Activated CD8-positive, alpha-beta T cell treated with anti-CD3 and anti-CD28 coated beads for 36 hours (primary cell): ENCODE measurements at regions not wholly inside any gene's neighbourhood (a gene's known extent, or its start where the extent isn't known, plus 50 kb on each side); places are given as distances from the start of the nearest gene placed in this dataset.

Experiments
- ATAC-seq: fragments of 200-7000 bp; cut with Tn5 transposase; one replicate; pipeline ENCODE4 v1.10.0; 2021; ENCODE audit warnings: mild to moderate bottlenecking, moderate library complexity
- CTCF ChIA-PET: fragments of 350-600 bp; sonication (Branson Sonifier 250); formaldehyde crosslinking; loops from one replicate; lab custom pipeline; 2021; ENCODE audit warnings: antibody characterized with exemption; lab: Charles Lee
- POLR2A ChIA-PET: fragments of 350-600 bp; sonication (Branson Sonifier 250); formaldehyde crosslinking; loops from one replicate; lab custom pipeline; 2021; ENCODE audit warnings: antibody characterized with exemption; lab: Charles Lee
- DNase-seq: peaks from one replicate; pipeline ENCODE4 v3.0.0-alpha.2; 2020
- H3K27ac Mint-ChIP-seq: one replicate; pipeline ENCODE4 v1.8.0; 2021; ENCODE audit warnings: mild to moderate bottlenecking, mixed read lengths
- H3K27me3 Mint-ChIP-seq: one replicate; pipeline ENCODE4 v1.8.0; 2021; ENCODE audit warnings: mixed read lengths
- H3K36me3 Mint-ChIP-seq: one replicate; pipeline ENCODE4 v1.8.0; 2021; ENCODE audit warnings: low read depth, mixed read lengths
- H3K4me1 Mint-ChIP-seq: one replicate; pipeline ENCODE4 v1.8.0; 2021; ENCODE audit warnings: low read depth, mixed read lengths
- H3K4me3 Mint-ChIP-seq: one replicate; pipeline ENCODE4 v1.8.0; 2021; ENCODE audit warnings: mild to moderate bottlenecking, moderate library complexity, mixed read lengths
- H3K9me3 Mint-ChIP-seq: one replicate; pipeline ENCODE4 v1.8.0; 2021; ENCODE audit warnings: mixed read lengths
- intact Hi-C: fragments of 100-400 bp; cut with micrococcal nuclease; formaldehyde crosslinking; loops from one replicate; pipeline ENCODE4 v1.10.0; 2022
- TF ChIP-seq, protein P1 (sequence below): fragments of 200-600 bp; IDR thresholded peaks from one replicate; pipeline ENCODE4 v1.8.0; 2022; ENCODE audit warnings: antibody characterized with exemption, mild to moderate bottlenecking

DNA sequence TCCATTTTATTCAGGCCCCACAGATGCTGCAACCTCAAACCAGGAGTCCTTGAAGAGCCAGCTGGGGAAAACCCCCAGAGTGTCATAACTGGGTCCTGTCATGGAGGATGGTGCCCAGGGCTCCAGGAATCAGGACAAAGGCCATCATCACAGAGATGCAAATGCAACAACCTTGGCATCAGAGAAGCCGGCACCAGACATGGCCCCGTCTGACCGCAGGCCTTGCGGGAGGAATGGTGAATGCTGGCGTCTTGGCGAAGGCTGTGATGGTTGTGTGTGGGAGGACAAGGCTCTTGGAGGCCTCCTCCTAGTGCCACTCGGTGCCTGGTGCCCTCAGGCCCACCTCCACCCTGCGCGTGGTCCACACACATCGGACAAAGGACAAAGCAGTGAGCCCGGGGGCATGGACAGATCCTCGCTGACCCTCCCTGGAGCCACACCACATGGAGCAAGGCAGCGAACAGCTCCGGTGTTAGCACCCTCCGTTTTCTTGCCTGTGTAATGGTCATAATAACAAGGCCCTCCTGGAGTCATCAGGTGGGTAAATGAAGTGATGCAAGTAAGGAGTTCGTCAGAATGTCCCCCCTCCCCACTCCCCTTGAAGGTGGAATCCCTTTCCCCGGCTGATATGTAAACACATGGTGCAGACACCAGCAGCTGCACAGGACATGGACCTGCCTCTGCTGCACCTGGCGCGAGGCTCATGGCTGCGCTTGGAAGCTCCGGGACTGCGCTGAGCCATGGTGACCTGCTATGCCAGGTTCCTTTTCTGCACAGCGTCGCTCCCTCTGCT, 380.7 kb downstream of the IRX2 start:
- ChIA-PET POLR2A (no interaction called here), CTCF (no interaction called here)
- DNase-seq = no peak
- no peak for ATAC-seq
- TF ChIP-seq, protein P1, sequence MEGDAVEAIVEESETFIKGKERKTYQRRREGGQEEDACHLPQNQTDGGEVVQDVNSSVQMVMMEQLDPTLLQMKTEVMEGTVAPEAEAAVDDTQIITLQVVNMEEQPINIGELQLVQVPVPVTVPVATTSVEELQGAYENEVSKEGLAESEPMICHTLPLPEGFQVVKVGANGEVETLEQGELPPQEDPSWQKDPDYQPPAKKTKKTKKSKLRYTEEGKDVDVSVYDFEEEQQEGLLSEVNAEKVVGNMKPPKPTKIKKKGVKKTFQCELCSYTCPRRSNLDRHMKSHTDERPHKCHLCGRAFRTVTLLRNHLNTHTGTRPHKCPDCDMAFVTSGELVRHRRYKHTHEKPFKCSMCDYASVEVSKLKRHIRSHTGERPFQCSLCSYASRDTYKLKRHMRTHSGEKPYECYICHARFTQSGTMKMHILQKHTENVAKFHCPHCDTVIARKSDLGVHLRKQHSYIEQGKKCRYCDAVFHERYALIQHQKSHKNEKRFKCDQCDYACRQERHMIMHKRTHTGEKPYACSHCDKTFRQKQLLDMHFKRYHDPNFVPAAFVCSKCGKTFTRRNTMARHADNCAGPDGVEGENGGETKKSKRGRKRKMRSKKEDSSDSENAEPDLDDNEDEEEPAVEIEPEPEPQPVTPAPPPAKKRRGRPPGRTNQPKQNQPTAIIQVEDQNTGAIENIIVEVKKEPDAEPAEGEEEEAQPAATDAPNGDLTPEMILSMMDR = no peak
- intact Hi-C loops = no loop called here
- Mint-ChIP-seq H3K36me3 (no peaks in the 10 kb centered on the region), H3K27ac (no peak overlapping the region), H3K4me3 (no peak overlapping the region), H3K9me3 (no peaks in the 10 kb centered on the region), H3K4me1 (no peaks in the 10 kb centered on the region), H3K27me3 (no peaks in the 10 kb centered on the region)

DNA sequence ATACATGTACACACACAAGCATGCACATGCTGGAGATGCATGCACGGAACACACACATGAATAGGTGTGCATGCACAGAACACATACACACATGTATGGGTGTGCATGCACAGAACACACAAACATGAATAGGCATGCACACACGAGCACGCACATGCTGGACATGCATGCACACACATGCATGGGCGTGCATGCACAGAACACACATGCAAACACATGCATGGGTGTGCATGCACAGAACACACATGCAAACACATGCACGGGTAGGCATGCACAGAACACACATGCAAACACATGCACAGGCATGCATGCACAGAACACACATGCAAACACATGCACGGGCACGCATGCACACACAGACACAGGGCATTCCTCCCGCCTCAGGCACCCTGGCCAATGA, 382.3 kb downstream of the IRX2 start:
- Mint-ChIP-seq H3K9me3 (no peaks in the 10 kb centered on the region), H3K27me3 (no peaks in the 10 kb centered on the region), H3K4me3 (no peak overlapping the region), H3K27ac (no peak overlapping the region), H3K4me1 (no peaks in the 10 kb centered on the region), H3K36me3 (no peaks in the 10 kb centered on the region)
- CTCF ChIA-PET = no interaction called here
- intact Hi-C loops = no loop called here
- ATAC-seq = no peak
- DNase-seq = no peak
- POLR2A ChIA-PET = no interaction called here
- TF ChIP-seq, protein P1 = no peak

DNA sequence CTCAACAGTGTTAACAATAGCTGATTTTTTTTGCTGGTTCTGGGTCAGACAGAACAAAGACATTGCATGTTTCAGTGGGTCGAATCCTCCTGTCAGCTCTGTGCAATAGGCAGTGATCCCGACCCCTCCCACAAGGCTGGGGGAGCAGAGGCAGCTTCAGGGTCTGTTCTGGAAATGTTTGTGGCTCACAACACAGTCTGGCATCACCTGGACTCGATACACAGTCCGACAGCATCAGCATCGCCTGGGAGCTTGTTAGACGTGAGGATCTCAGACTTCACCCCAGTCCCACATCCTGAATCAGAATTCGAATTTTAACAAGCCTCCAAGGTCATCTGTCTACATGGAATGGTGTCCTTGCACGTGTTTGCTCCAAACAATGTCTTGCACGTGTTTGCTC, 384.7 kb downstream of the IRX2 start:
- H3K9me3 Mint-ChIP-seq = no peaks in the 10 kb centered on the region
- ChIA-PET POLR2A (no interaction called here), CTCF (no interaction called here)
- no peak overlapping the region for H3K4me3 Mint-ChIP-seq
- H3K27ac Mint-ChIP-seq = no peak overlapping the region
- DNase-seq (no peak), ATAC-seq (no peak)
- H3K4me1 Mint-ChIP-seq = no peaks in the 10 kb centered on the region
- no peaks in the 10 kb centered on the region for H3K27me3 Mint-ChIP-seq
- no peaks in the 10 kb centered on the region for H3K36me3 Mint-ChIP-seq
- intact Hi-C loops = no loop called here
- TF ChIP-seq, protein P1 = no peak

- Mint-ChIP-seq H3K4me1 (no peaks in the 10 kb centered on the region), H3K4me3 (no peak overlapping the region), H3K27me3 (no peaks in the 10 kb centered on the region), H3K36me3 (no peaks in the 10 kb centered on the region), H3K27ac (no peak overlapping the region), H3K9me3 (no peaks in the 10 kb centered on the region)
- no peak for DNase-seq
- no peak for ATAC-seq
- TF ChIP-seq, protein P1 = no peak
- ChIA-PET CTCF (no interaction called here), POLR2A (no interaction called here)
- intact Hi-C loops = no loop called here
Measured at GRCh38 chr5:2357309-2357708, 394.2 kb downstream of the IRX2 start.

- POLR2A ChIA-PET = no interaction called here
- no peak for ATAC-seq
Measured at GRCh38 chr5:2355859-2356258, 395.6 kb downstream of the IRX2 start.

More at GRCh38 chr5:2355859-2356258, 395.6 kb downstream of the IRX2 start:
- Mint-ChIP-seq H3K9me3 (no peaks in the 10 kb centered on the region), H3K36me3 (no peaks in the 10 kb centered on the region), H3K4me3 (no peak overlapping the region), H3K27me3 (no peaks in the 10 kb centered on the region), H3K4me1 (no peaks in the 10 kb centered on the region), H3K27ac (no peak overlapping the region)
- TF ChIP-seq, protein P1 = no peak
- CTCF ChIA-PET = no interaction called here
- intact Hi-C loops = no loop called here
- no peak for DNase-seq
